NT2/D1 (cell line): ENCODE measurements at regions not wholly inside any gene's neighbourhood (a gene's known extent, or its start where the extent isn't known, plus 50 kb on each side); places are given as distances from the start of the nearest gene placed in this dataset.
"Not testable (repeated sequence)": the region's sequence is repeated elsewhere in the genome, so short reads cannot be mapped to it uniquely, and the experiment has no call there.

Experiments
- DNase-seq: peaks from one replicate; pipeline ENCODE4 v3.0.0-alpha.2; 2011; ENCODE audit warnings: low read depth, low spot score
- H3K27me3 ChIP-seq: 2 replicates; pipeline ENCODE4 v1.6.0; 2011; ENCODE audit warnings: mild to moderate bottlenecking; ENCODE audit not compliant: insufficient read length, insufficient read depth
- H3K36me3 ChIP-seq: 2 replicates; pipeline ENCODE4 v1.6.1; 2011; ENCODE audit warnings: mild to moderate bottlenecking, low read length, mixed read lengths; ENCODE audit not compliant: insufficient read depth, insufficient read length
- H3K4me1 ChIP-seq: 2 replicates; pipeline ENCODE4 v1.5.1; 2011; ENCODE audit not compliant: insufficient read depth, insufficient read length
- H3K4me3 ChIP-seq: 2 replicates; pipeline ENCODE4 v1.5.1; 2011; ENCODE audit warnings: low read depth; ENCODE audit not compliant: insufficient read length
- H3K9ac ChIP-seq: 2 replicates; pipeline ENCODE4 v1.6.0; 2011; ENCODE audit warnings: low read depth; ENCODE audit not compliant: insufficient read length
- H3K9me3 ChIP-seq: 2 replicates; pipeline ENCODE4 v1.5.1; 2011; ENCODE audit warnings: mild to moderate bottlenecking, low read length; ENCODE audit not compliant: insufficient read depth
- SUZ12 ChIP-seq: IDR thresholded peaks from 2 replicates; pipeline ENCODE4 v1.6.1; 2011; ENCODE audit not compliant: insufficient read length, insufficient read depth; ENCODE audit errors: extremely low read depth
- YY1 ChIP-seq: IDR thresholded peaks from 2 replicates; pipeline ENCODE4 v1.6.1; 2011; ENCODE audit not compliant: insufficient read length, insufficient read depth
- ZNF274 ChIP-seq: IDR thresholded peaks from 2 replicates; pipeline ENCODE4 v1.6.1; 2011; ENCODE audit warnings: mild to moderate bottlenecking, low read depth, low read length

DNA sequence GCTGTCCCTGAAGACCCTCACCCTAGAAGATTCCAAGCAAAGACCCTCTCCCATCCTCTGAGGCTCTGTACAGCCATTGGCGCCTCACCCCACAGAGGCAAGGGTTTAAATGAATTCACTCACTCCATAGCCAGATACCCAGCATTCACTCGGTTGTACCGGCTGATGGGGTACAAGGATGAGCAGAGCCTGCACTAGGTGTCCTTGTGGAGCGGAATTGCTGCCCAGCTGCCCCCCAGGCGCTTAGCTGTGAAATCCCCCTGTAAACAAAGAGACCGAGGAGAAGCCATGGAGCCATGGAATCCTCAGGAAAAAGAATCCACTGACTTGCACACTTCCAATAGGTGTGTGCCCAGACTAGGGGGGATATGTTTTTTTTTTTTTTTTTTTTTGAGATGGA is 117.3 kb downstream of the SHANK2 start:
- Histone ChIP-seq H3K9ac (no peak overlapping the region), H3K4me1 (no peaks in the 10 kb centered on the region), H3K9me3 (no peaks in the 10 kb centered on the region), H3K4me3 (no peak overlapping the region), H3K36me3 (no peaks in the 10 kb centered on the region), H3K27me3 (no peaks in the 10 kb centered on the region)
- no peak for DNase-seq
- no peak for TF ChIP-seq ZNF274
- no peak for TF ChIP-seq SUZ12
- no peak for TF ChIP-seq YY1

DNA sequence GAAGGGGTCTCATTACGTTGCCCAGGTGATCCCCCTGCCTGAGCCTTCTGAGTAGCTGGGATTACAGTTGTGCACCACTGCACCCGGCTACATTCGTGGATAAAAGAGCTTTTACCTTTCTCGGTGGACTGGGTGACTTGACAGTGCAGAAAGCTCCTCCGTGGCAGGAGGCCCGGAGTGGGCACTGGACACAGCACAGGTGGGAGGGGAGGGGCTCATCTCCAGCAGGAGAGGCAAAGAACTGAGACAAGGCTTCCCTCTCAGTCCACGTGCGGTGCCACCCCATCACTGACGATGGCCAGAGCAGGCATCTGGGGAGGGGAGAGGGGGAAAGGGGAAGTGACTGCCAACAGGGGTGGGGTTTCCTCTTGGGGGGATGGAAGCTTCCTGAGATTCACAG is 118.4 kb downstream of the SHANK2 start:
- no peak overlapping the region for H3K4me3 ChIP-seq
- DNase-seq: no peak
- no peaks in the 10 kb centered on the region for H3K9me3 ChIP-seq
- H3K4me1 ChIP-seq: no peaks in the 10 kb centered on the region
- H3K36me3 ChIP-seq: no peaks in the 10 kb centered on the region
- H3K27me3 ChIP-seq: no peaks in the 10 kb centered on the region
- TF ChIP-seq SUZ12: no peak
- no peak for TF ChIP-seq ZNF274
- no peak for TF ChIP-seq YY1
- no peak overlapping the region for H3K9ac ChIP-seq

DNA sequence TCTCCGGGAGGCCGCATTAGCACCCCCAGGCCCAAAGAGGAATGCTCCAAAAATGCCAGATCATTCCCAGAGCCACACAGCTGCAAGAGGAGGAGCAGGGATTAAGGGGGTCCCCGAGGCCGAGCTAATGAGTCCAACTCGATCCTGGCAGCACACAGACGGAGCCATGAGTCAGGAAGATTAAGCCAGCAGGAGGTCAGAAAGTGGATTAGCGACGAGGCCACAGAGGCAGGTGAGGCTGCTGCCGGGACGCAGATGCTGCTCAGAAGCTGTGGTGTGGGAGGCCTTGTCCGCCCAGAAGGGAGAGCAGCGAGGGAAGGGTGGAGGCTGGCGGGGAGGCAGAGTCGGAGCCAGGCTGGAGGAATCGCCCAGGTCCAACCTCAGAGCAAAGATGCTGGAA is 120.5 kb downstream of the SHANK2 start:
- no peak for DNase-seq
- Histone ChIP-seq H3K9ac (no peak overlapping the region), H3K9me3 (no peaks in the 10 kb centered on the region), H3K4me1 (no peaks in the 10 kb centered on the region), H3K4me3 (no peak overlapping the region), H3K27me3 (no peaks in the 10 kb centered on the region), H3K36me3 (no peaks in the 10 kb centered on the region)
- TF ChIP-seq SUZ12 (no peak), YY1 (no peak), ZNF274 (no peak)

DNA sequence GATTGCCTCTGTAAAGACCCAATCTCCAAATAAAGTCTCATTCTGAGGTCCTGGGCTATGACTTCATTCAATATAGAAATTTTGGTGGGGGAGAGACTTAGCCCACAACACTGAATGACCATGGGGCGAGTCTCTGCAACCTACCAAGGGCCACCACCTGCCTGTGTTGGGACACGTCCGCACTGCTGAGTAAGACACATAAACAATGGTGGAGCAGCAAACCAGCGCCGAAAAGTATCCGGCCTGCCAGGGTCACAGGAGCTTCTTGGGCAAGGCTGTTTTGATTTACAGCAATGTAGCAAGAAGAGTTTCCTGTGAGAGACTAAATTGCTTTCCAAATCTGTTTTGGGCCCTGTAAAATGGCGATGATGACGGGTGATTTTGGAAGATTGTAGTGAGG is 122.3 kb downstream of the SHANK2 start:
- Histone ChIP-seq H3K27me3 (no peaks in the 10 kb centered on the region), H3K9ac (no peak overlapping the region), H3K4me3 (no peak overlapping the region), H3K4me1 (no peaks in the 10 kb centered on the region), H3K9me3 (no peaks in the 10 kb centered on the region), H3K36me3 (no peaks in the 10 kb centered on the region)
- DNase-seq: no peak
- no peak for TF ChIP-seq ZNF274
- no peak for TF ChIP-seq YY1
- no peak for TF ChIP-seq SUZ12

DNA sequence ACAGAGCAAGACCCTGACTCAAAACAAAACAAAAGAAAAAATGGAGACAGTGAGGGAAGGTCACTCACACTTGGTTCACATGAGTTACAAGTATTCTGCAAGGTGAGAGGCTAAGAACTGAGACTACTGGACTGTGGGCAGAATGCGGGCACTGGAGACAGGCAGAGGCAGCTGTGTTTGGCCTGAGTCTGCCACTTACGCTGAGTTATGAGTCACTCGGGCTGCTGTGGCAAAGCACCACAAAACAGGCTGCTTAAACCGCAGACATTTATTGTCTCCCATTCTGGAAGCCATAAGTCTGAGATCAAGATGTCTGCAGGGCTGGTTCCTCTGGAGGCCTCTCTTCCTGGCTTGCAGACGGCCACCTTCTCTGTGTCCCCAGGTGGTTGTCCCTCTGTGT is 122.8 kb downstream of the SHANK2 start:
- TF ChIP-seq YY1: no peak
- TF ChIP-seq ZNF274: no peak
- TF ChIP-seq SUZ12: no peak
- Histone ChIP-seq H3K4me3 (no peak overlapping the region), H3K4me1 (no peaks in the 10 kb centered on the region), H3K27me3 (no peaks in the 10 kb centered on the region), H3K9me3 (no peaks in the 10 kb centered on the region), H3K9ac (no peak overlapping the region), H3K36me3 (no peaks in the 10 kb centered on the region)
- DNase-seq: no peak

DNA sequence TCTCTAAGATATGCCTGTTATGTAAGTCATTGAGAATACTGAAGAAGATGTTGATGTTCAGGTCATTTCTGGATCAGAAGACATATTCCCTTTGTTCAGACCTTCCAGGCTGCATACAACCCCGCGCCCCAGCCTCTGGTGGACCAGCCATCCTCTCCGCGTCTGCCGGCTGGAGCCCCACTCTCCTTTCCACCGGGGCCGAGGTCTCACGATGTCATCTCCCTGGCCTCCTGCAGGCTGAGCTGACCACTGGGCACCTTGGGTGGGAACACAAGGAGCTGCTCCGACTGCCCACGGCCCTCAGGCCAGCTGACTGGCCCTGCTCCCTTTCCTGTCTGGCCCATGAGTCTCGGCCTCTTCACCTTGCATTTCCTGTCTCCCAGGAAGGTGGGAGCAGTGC is 124.6 kb downstream of the SHANK2 start:
- no peak for DNase-seq
- H3K9ac ChIP-seq: no peak overlapping the region
- no peaks in the 10 kb centered on the region for H3K4me1 ChIP-seq
- H3K9me3 ChIP-seq: no peaks in the 10 kb centered on the region
- H3K27me3 ChIP-seq: no peaks in the 10 kb centered on the region
- no peak overlapping the region for H3K4me3 ChIP-seq
- H3K36me3 ChIP-seq: no peaks in the 10 kb centered on the region
- no peak for TF ChIP-seq YY1
- TF ChIP-seq SUZ12: no peak
- no peak for TF ChIP-seq ZNF274

DNA sequence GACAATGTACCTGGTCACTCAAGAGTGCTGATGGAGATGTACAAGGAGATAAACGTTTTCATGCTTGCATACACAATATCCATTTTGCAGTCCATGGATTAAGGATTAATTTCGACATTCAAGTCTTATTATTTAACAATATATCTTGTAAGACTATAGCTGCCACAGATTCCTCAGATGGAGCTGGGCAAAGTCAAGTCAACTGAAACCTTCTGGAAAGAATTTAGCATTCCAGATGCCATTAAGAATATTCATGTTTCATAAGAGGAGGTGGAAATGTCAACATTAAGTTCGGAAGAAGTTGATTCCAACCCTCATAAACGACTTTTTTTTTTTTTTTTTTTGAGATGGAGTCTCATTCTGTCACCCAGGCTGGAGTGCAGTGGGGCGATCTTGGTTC is 126.0 kb downstream of the SHANK2 start:
- H3K27me3 ChIP-seq, H3K4me1 ChIP-seq, H3K4me3 ChIP-seq: not testable (repeated sequence)

DNA sequence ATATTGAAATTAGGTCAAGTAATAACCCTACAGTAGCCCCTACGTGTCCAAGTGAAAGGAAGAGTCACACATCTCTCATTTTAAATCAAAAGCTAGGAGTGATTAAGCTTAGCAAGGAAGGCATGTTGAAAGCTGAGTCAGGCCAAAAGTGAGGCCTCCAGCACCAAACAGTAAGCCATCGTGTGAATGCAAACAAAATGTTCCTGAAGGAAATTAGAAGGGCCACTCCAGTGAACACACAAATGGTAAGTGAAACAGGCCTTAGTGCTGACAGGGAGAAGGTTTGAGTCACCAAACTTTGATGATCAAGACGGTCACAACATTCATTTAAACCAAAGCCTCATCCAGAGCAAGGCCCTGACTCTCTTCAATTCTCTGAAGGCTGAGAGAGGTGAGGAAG is 127.2 kb downstream of the SHANK2 start:
- no peak for DNase-seq
- no peak overlapping the region for H3K4me3 ChIP-seq
- no peak overlapping the region for H3K9ac ChIP-seq
- H3K36me3 ChIP-seq: no peaks in the 10 kb centered on the region
- no peaks in the 10 kb centered on the region for H3K27me3 ChIP-seq
- no peaks in the 10 kb centered on the region for H3K4me1 ChIP-seq
- TF ChIP-seq SUZ12 (no peak), ZNF274 (no peak), YY1 (no peak)
- H3K9me3 ChIP-seq: no peaks in the 10 kb centered on the region

More for the DNA sequence above, 126.0 kb downstream of the SHANK2 start:
- DNase-seq, H3K9me3 ChIP-seq, H3K9ac ChIP-seq, H3K36me3 ChIP-seq: not testable (repeated sequence)
